Jurkat, Clone E6-1 (cell line): ENCODE measurements at regions not wholly inside any gene's neighbourhood (a gene's known extent, or its start where the extent isn't known, plus 50 kb on each side); places are given as distances from the start of the nearest gene placed in this dataset.

Experiments
- DNase-seq: peaks from one replicate; pipeline ENCODE4 v3.0.0-alpha.2; 2011; ENCODE audit warnings: low read depth, low spot score
- H3K4me3 ChIP-seq: 2 replicates; pipeline ENCODE4 v1.5.1; 2011; ENCODE audit warnings: mild to moderate bottlenecking, low read length, control low read depth, moderate library complexity

DNA sequence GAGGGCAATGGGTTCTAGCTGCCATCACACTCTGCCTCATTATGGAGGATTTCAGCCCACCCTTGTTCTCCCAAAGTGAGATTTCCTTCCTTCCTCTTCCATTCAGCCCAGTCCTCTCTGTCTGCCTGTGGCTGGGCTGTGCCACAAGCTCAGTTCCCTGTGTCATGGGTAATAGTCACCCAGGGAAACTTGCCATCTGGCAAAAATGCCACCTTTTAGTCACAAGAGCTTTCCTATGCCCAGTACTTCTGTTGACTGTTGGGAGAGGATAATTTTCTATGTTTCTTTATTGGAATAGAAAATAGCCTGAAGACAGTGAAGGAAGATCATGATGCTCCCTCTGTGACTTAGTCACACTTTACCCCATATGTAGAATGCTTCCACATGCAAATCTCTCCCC lies 71.4 kb downstream of the TLR4 start:
- H3K4me3 ChIP-seq: no peak overlapping the region
- no peak for DNase-seq

DNA sequence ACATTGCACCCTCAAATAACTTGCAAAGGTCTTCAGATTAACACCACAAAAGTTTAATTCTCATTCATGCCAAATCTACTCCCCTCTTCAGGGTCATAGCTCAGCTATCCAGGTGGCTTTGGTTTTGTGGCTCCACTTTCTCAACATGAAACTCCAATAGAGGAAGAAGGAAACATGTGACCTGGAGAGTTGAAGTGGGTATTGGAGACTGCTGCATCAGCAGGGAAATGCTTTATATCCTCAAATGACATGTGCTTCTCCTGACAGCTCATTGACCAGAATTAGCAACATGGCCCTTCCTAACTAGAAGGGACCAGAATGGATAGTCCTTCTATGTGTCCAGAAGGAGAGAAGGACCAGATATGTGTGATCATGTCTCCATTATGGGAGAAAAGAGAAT lies 73.6 kb downstream of the TLR4 start:
- no peak for DNase-seq
- H3K4me3 ChIP-seq: no peak overlapping the region

DNA sequence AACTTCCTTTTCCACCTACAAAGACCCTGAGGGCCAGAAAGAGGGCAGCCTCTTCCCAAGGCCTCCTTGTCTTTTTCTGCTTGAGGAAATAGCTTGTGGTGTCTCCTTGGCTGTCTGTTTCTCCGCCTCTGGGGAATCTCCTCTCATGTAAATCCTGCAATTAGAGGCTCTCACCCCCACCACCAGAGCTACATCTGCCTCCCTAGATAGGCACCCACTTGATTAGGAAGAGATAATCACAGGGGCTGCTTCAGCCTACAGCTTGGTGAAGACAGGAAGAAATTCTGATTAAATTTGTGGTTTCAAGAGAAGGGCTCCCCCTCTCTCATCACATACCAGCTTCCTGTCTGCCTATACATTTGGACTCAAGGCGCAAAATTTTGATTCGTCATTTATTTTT lies 75.6 kb downstream of the TLR4 start:
- no peak overlapping the region for H3K4me3 ChIP-seq
- no peak for DNase-seq

DNA sequence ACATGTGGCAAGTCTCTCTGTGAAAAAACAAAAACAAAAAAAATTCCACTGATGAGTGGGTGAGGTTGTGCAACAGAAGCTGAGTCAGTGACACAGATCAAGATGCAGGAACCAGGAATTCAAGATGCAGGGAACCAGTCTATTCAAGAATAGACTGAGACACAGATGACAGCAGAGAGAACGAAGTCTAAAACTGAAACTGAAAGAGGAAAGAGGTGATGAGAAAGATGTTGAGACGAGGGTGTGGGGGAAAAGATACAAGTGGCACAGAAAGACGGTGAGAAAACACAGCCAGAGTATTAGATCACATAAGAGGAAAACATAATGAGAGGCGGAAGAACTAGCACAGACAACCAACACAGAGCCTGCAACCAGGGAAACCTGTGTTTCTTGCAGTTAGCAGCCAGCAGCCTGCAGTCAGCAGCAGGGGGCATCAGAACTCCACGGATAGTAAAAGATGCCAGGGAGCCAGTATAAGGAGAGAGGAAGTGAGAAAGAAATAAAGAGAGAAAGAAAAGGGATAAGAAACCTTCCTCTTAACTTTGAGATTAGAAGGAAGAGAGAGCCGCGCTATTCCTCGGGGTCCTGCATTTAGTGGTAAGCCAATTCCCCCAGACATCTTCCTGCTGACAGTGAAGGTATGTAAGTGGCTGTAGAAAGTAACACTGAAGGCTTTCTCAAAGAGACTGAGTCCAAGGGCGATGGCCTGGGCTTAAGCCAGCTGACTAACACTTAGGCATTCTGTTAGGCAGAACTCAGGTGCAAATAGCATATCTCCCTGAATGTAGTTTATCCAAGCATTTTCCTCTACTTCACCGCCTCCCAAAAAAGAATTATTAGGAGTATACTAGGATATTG lies 79.0 kb downstream of the TLR4 start:
- peak overlapping the region; percentile 41 for H3K4me3 ChIP-seq
- peak; percentile 64 for DNase-seq

DNA sequence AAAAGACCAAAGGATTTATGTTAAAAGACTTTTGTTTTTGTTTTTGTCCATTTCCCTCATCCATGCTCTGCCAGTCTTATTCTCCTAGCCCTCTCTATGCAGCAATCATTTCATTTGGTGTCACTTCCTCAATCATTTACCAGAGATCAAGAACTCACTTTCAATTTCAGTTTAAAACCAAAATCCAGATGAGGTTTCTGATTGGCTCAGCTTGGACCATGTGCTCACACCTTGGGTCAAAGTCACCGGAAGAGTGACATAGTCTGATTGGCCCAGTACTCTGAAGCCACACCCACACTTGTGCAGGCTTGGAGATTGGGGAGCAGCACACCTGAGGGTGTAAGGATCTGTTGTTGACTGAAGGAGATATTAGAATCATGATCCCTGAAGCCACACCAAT lies 79.6 kb downstream of the TLR4 start:
- no peak overlapping the region for H3K4me3 ChIP-seq
- DNase-seq: peak; percentile 35

DNA sequence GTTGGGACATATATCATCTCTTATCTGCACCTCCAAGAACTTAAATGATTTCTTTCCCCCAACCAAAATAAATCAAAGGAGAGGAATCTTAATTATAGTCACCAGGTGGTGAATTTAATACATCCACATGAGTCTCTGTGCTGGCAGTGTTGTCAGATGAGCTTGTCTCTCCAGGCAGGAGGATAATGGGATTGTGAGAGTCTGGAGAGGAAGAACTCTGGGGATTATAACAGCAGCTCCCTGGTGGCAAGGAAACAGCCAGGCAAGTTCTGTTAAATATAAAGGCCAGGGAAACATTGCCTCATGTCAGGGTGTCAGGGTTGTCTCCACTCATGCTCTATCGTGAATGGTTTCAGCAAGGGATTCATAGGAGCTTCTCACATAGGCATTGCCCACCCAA lies 80.8 kb downstream of the TLR4 start:
- no peak overlapping the region for H3K4me3 ChIP-seq
- no peak for DNase-seq

DNA sequence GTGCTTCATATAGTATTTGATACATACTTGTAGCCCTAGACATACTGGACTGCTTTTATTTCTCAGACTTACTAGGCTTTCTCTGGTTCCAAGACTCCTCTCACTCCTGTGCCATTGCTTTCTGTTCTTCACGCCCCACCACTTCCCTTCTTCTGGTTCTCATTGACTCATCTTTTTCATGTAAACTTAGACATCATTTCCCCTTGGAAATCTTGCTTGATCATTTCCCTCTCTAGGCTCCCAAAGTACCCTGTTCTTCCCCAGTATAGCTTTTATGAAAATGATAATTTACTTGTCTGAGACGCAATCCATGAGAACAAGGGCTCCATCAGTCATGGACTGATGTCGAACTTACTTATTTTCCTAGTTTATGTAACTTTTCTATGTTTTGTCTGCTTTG lies 83.5 kb downstream of the TLR4 start:
- no peak overlapping the region for H3K4me3 ChIP-seq
- no peak for DNase-seq

DNA sequence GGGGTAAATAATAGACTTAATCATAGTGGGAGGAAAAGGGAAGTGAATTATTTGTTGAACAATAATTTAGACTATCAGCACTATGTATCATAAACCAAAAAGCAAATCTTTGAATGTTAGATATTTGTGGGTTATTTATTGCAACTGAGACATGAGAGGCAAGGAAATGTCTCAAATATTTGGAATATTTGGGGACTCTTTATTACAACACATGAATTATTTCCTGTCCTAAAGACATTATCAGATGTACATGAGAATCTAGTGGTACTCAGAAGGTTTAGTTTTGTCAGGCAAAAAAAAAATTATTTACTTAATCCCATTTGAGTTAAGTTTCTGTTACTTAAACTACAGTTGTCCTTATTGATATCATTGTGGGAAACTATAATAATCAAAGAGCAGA lies 91.1 kb downstream of the TLR4 start:
- no peak overlapping the region for H3K4me3 ChIP-seq
- DNase-seq: no peak

DNA sequence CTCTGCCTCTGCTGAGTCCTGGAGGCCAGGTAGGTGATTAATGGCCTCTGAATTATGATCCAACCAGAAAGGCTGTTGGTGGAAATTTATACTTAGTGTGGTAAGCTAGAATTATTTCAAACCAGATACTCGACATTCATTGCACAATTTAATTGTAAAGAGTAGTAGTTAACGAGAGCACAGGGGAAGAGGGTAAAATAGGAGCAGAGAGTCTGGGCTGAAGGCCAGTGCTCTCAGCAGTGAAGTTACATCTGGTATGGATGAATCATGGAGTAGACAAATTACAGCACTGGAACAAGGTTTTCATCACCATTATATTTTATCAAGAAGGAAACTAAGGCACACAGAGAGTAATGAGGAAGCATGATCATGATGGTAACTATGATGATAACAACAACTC lies 92.5 kb downstream of the TLR4 start:
- H3K4me3 ChIP-seq: no peak overlapping the region
- DNase-seq: no peak

DNA sequence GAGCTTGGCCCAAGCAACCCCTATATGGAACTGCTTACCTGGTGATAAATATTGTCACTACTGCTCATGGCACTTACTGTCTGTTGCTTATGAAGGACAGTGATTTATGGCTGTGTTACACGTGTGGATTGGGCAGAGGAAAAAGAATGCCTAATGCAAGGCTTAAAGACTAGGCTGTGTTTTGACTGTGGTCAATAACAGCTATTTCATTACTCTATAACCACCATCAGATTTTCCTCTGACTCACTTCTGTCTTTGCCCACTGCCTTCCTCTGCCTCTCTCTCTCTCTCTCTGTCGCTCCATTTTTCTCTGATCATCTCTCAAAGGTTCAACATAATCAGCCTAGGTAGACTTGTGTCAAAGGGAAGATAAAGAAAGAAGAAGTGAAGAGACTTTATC lies 96.2 kb downstream of the TLR4 start:
- no peak for DNase-seq
- no peak overlapping the region for H3K4me3 ChIP-seq

DNA sequence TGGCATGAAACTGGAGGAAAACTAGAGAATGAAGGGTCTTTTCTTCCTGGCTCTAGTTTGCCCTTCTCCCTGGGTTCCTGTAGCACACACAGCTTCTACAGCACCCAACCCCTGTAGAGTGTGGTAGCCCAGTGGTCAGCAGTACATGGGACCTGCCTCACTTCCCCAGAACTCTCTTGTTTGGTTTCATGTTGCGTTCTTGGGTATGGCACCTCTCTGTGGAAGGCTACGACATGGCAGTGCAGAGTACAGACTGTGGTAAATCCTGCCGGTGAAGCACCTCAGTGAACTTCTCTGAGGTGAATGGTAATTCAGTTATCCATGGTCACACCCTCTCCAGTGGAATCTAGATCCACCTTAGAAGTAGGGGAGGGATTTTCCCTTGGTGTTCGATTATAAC lies 105.5 kb downstream of the TLR4 start:
- DNase-seq: no peak
- no peak overlapping the region for H3K4me3 ChIP-seq

DNA sequence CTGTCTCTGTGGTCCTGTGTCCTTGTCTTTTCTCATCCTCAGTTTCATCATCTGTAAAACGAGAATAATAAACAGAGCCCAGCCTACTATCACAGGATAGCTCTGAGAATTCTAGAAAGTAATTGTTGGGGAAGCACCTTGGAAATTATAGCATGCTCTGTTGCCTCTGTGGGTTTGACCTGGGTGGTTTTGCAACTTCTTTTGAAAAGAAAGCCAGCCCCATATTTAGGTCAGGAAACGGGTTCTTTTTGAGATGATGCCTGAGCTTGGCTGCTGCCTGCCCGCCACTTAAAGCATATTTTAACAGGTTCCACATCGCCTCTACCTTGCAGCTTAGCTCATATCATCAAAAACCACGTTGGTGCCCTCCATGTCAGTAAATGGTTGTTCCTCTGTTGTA lies 111.1 kb downstream of the TLR4 start:
- H3K4me3 ChIP-seq: no peak overlapping the region
- DNase-seq: no peak

DNA sequence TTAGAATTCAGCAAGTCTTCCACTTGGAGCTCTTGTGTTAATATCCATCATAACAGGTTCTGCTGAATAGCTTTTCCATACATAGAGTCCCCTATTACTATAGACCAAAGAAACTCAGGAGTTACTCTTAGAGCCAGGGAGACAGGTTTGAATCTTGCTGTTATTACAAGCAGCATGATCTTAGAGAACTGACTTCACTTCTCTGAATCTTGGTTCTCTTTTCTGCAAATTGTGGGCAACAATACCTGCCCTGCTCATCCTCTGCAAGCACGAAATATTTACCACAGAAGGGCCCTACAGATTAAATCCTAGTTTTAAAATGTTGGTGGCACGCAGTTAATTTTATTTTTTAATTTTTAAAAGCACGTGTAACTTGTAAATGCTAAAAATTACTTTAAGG lies 111.7 kb downstream of the TLR4 start:
- DNase-seq: no peak
- no peak overlapping the region for H3K4me3 ChIP-seq

DNA sequence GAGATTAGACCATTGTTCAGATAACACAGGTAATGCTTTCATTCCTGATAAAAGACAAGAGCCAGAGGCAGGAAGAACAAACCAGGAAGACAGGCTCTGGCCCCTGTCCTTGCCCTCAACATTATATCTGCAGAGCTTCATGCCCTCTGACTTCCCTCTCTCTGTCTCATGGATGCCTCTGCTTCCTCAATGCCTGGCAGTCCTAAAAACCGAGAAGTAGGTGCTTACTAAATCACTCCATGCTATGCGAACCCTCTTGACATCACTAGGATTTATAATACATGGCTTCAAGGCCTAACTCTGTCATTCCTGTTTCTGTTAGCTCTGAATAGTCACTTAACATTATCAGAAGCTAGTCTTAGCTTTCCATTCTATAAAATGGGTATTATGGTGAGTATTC lies 117.8 kb downstream of the TLR4 start:
- DNase-seq: no peak
- H3K4me3 ChIP-seq: no peak overlapping the region

DNA sequence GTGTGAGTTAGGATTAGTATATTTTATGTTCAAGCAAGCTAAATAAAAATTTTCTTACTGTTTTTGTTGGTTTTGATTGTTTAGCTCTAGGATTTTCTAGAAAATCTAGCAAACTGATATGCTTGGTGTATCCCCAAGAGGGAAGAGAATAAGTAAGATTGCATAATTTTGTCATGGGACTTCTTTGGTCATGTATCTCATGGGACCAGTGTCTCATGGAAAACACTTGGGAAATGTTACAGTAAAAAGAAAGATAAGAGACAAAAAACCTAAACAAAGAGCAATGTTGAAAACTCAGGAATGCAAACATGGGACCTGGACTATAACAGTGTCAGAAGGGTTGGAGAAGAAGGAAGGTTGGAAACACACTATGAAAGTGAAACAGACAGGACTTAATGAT lies 119.4 kb downstream of the TLR4 start:
- DNase-seq: no peak
- no peak overlapping the region for H3K4me3 ChIP-seq

DNA sequence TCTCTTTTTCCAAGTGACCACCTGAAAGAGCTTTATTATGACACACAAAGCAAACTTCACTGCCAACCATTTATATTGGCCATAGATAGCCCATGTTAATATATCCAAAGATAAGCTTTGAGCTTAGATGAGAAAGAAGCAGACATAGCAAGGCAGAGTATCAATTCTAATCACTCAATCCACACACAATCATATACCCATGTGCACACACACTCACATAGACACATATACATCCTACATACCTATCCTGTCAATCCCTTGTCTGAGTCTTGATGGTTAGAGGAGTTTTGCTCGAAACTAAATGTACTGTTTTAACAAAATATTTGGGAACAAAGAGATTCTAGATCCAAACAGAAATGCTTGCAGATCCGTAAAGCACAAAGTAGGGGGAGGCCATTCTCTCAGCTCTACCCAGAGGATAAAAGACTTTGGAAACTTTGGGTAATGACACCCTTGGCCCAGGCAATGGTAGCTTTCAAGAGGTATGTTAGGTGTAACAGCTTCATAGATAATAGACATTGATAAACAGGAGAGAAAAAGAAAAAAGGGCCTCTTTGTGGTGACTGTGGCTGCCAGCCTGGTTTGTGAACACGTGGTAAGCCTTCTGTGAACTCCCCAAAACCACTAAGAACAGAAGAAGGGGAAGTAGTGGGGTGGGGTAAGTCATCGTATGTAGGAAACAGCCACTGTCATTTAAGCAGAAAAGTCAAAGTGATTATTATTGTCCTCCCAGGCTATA lies 121.6 kb downstream of the TLR4 start:
- peak; percentile 90 for DNase-seq
- no peak overlapping the region for H3K4me3 ChIP-seq

DNA sequence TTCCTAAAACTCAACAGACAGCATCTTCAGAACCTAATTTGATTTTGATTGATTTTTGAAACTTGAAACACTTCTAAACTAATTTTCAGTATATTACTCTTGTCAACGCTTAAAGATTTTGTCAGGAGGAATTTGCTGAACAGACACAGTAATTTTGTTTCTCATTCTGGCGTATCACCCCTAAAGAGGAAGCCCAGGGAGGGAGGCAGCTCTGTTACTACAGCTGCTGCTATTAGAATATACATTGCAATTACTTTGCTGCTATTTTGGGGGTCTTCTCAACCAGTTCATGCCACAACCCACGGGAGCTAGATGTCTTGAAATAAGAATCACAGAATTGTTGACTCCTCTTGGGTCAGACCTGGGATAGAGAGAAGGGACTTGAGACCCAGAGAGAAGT lies 122.6 kb downstream of the TLR4 start:
- no peak overlapping the region for H3K4me3 ChIP-seq
- no peak for DNase-seq

DNA sequence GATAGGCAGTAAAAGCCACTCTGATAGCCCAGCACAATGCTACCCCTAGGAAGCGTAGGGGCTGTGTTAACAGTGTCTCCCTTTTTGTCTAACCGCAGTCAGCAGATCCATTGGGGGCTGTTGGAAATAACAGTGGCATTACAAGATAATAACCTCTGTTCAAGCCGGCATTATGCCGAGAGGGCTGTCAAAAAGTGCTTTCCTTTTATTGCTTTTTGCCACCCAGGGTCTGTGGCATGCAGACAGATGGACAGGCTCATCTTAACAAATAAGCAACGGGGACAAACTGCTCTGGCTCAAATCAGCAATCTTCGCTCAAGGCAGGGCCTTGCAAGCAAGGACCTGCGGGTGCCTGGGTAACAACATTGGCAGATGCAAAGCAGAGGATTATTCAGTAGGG lies 123.3 kb downstream of the TLR4 start:
- H3K4me3 ChIP-seq: no peak overlapping the region
- no peak for DNase-seq

DNA sequence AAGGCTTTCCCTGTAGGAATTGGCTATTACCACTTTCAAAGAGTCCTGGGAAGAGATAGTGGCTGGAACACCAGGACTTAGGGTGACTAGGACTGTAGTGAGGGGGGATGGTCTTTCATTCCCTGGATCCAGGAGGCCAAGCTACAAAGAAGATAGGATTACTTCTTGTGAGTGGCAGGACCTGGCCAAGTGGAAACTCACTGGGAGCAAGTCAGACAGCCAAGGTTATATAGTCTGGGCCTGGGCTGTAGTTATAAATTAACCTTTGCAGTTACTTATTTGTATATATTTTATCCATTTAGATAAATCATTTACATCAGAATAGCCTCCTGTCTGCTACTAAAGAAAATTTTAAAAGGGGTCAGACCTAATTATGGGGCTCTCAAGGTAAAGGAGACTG lies 124.3 kb downstream of the TLR4 start:
- no peak for DNase-seq
- no peak overlapping the region for H3K4me3 ChIP-seq

DNA sequence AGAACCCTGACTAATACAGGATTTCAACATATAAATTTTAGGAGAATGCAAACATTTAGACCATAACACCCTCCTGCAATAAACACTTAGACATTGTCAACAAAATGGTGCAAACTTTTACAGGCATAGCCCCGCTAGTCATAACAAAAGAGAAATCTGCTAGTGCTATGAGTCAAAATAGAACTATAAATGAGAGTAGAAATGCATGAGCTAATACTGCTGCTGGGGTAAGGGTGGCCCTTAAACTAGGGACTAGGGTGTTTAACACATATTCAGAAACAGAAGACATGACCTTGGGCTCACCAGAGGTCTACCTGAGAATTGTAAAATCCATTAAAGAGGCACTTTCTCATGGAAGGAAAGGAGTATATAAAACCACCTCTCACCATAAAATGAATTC lies 131.6 kb downstream of the TLR4 start:
- H3K4me3 ChIP-seq: no peak overlapping the region
- no peak for DNase-seq

DNA sequence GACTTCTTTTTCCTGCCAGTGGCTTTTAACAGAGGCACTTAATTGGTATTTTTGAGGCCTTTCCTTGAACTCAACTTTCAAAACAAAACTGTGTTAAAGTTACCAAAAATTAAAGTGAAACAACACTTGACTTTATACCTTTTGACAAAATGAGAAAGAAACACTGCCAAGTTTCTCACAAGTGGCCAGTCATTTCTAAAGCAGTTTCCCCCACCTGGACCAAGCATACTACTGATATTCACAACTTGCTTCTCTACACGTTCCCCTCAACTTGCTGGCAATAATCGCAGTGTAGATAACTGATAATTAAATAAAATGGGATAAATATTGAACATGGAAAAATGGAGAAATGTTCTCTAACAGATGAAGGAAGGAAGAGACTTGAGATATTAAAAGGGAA lies 135.7 kb downstream of the TLR4 start:
- no peak overlapping the region for H3K4me3 ChIP-seq
- DNase-seq: no peak
